ENCODE measurements at regions not wholly inside any gene's neighbourhood (a gene's known extent, or its start where the extent isn't known, plus 50 kb on each side); places are given as distances from the start of the nearest gene placed in this dataset.
"Not testable (repeated sequence)": the region's sequence is repeated elsewhere in the genome, so short reads cannot be mapped to it uniquely, and the experiment has no call there.

DNA sequence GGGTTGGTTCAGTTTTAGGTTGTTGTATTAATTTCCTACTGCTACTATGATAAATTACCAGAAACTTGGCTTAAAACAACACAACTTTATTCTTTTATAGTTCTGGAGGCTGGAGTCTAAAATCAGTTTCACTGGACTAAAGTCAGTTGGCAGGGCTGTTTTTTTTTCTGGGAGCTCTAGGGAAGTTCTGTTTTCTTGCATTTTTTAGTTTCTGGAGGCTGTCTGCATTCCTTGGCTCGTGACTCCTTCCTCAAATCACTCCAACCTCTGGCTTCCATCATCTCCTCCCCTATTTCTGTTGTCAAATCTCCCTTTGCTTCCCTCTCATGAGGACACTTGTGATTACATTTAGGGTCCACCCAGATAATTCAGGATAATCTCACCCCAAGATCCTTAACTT lies 51.3 kb upstream of the SUB1 start:
- H3K4me1 ChIP-seq (ENCODE audit: insufficient read depth, low read length) = peaks cover 52% of the 10 kb centered on the region
- no peaks in the 10 kb centered on the region for H3K9me3 ChIP-seq (ENCODE audit: low read depth, low read length)

DNA sequence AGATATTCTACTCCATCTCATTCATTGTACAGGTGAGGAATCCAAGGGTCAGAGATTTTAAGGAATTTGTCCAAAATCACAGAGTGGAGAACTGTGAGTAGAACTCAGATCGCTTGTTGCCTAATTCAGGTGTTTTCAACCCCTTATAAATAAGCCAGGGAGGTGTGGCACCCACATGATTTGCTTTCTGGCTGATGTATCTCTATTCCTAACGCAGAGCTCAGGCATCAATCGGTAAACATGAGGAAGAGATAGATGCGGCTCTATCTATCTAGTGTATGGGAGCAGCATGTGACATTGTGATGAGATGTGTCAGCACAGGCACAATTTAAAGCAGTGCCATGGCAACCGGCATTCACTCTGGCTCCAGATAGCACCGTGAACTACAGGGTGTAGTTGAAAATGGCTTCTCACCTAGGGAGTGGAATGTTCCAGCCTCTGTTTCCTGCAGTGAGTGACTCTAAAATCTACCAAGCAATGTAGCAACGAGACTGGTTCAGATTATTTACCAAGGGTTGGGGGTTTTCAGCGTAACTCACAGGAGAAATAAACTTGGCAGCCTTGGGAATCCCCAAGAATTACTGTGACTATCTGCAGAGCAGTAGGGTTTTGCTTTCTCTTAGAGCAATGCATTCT lies 53.4 kb upstream of the SUB1 start:
- Histone ChIP-seq H3K4me1 (ENCODE audit: insufficient read depth, low read length) (peaks cover 35% of the 10 kb centered on the region), H3K27me3 (ENCODE audit: insufficient read depth, low read length) (no peaks in the 10 kb centered on the region), H3K4me3 (ENCODE audit: low read length) (peak overlapping the region; percentile 35), H3K9me3 (ENCODE audit: low read depth, low read length) (no peaks in the 10 kb centered on the region)

More for the DNA sequence above, 51.3 kb upstream of the SUB1 start:
- Histone ChIP-seq H3K4me3 (ENCODE audit: low read length) (no peak overlapping the region), H3K27me3 (ENCODE audit: insufficient read depth, low read length) (no peaks in the 10 kb centered on the region)

DNA sequence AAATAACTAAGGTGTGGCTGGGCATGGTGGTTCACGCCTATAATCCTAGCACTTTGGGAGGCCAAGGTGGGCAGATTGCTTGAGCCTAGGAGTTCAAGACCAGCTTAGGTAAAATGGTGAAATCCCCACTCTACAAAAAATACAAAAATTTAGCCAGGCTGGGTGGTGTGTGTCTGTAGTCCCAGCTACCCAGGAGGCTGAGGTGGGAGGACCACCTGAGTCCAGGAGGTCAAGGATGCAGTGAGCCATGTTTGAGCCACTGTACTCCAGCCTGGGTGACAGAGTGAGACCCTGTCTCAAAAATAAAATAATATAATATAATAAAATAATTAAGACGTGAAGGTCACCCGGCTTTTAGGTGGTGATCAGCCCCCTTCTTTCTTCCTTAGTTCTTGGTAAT lies 58.0 kb upstream of the SUB1 start:
- not testable (repeated sequence) for H3K9me3 ChIP-seq (ENCODE audit: low read depth, low read length); H3K4me3 ChIP-seq (ENCODE audit: low read length)

DNA sequence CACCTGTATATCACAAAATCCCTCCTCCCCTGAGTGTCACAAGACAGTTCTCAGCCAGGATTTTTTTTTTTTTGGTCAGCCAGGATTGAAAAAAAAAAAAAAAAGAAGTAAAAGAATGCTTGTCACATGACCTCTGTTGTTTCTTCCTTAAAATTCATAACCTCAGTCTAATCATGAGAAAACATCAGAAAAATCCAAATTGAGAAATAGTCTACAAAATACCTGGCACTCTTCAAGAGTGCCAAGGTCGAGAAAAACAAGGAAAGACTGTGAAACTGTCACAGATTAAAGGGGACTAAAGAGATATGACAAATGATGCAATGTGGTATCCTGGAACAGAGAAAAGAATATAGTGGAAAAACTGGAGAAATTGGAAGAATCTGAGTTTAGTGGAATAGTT lies 58.5 kb upstream of the SUB1 start:
- H3K4me1 ChIP-seq (ENCODE audit: insufficient read depth, low read length) = peaks cover 35% of the 10 kb centered on the region
- no peaks in the 10 kb centered on the region for H3K9me3 ChIP-seq (ENCODE audit: low read depth, low read length)
- H3K4me3 ChIP-seq (ENCODE audit: low read length) = no peak overlapping the region
- no peaks in the 10 kb centered on the region for H3K27me3 ChIP-seq (ENCODE audit: insufficient read depth, low read length)

More for the DNA sequence above, 58.0 kb upstream of the SUB1 start:
- H3K27me3 ChIP-seq (ENCODE audit: insufficient read depth, low read length) = not testable (repeated sequence)
- peaks cover 36% of the 10 kb centered on the region for H3K4me1 ChIP-seq (ENCODE audit: insufficient read depth, low read length)

DNA sequence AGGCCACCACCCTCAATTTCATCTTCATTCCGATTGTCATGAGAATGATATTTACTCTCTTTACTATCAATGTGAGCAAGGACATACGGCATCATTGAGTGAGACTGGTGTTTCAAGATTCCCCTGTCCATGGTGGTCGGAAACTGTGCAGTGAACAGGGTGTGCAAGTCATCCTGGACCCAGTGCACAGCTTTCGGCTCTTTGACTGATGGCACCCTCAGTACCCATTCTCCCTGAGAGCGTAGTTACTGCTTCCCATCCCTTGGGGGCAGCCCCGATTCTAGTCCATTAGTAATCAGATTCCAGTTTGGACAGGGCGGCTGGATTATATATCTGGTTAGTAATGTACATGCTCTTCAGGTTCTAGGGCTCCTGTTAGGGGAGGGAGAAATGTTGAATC lies 61.7 kb upstream of the SUB1 start:
- Histone ChIP-seq H3K4me1 (ENCODE audit: insufficient read depth, low read length) (peaks cover 42% of the 10 kb centered on the region), H3K27me3 (ENCODE audit: insufficient read depth, low read length) (no peaks in the 10 kb centered on the region), H3K9me3 (ENCODE audit: low read depth, low read length) (no peaks in the 10 kb centered on the region), H3K4me3 (ENCODE audit: low read length) (no peak overlapping the region)

DNA sequence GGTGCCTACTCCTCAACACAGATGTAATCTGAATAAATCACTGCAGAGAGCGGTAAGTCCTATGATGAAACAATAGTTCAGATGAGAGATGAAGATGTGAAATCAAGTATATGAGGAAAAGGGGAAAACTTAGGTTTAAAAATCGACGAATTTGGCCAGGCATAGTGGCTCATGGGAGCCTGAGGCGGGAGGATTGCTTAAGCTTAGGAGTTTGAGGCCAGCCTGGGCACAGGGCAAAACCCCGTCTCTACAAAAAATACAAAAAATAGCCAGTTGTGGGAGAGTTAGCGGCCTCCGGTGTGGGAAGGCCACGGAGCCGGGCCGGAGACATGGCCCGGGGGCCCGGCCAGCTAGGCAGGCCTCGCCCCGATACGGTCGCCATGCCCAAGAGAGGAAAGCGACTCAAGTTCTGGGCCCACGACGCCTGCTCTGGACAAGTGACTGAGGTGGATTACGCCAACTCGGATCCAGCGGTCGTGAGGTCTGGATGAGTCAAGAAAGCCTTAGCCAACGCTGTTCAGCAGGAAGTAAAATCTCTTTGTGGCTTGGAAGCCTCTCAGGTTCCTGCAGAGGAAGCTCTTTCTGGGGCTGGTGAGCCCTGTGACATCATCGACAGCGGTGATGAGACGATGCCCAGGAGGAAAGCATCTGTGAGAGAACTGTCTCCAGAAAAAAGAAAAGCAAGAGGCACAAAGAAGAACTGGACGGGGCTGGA lies 62.8 kb upstream of the SUB1 start:
- peaks cover under 1% of the 10 kb centered on the region for H3K27me3 ChIP-seq (ENCODE audit: insufficient read depth, low read length)
- H3K4me1 ChIP-seq (ENCODE audit: insufficient read depth, low read length) = peaks cover 42% of the 10 kb centered on the region
- H3K9me3 ChIP-seq (ENCODE audit: low read depth, low read length) = no peaks in the 10 kb centered on the region
- H3K4me3 ChIP-seq (ENCODE audit: low read length) = no peak overlapping the region

DNA sequence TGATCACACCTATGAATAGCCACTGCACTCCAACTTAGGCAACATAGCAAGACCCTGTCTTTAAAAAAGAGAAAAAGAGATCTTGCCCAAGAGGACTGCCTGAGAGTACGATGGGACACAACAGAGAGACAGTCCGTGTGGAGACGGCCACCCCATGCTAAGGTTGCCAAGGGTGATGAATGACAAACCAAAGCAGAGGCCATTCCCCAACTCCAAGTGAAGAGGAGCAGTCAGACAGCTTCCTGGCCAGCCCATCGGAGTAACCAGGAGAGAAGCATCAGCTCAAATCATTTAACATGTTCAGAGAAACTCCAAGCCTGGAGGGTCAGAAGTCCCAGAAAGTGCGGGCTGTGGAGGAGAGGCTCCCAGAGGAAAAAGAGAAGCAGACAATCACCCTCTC lies 63.9 kb upstream of the SUB1 start:
- Histone ChIP-seq H3K27me3 (ENCODE audit: insufficient read depth, low read length) (peaks cover 2% of the 10 kb centered on the region), H3K4me1 (ENCODE audit: insufficient read depth, low read length) (peaks cover 36% of the 10 kb centered on the region), H3K9me3 (ENCODE audit: low read depth, low read length) (no peaks in the 10 kb centered on the region), H3K4me3 (ENCODE audit: low read length) (no peak overlapping the region)

DNA sequence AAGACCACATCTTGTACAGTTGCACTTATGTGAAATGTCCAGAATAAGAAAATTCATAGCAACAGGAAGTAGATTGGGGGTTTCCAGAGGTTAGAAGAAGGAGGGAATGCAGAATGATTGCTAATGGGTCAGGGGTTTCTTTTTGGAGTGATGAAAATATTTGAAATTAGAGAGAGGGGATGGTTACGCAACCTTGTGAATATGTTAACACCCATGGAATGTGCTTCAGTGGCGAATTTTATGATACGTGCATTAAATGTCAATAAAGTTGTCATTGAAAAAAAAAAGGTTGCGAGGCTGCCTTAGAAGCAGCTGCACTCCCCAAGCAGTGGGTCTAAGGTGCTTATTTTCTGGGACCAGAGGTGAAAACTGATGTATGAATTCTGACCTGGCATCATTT lies 64.4 kb upstream of the SUB1 start:
- H3K27me3 ChIP-seq (ENCODE audit: insufficient read depth, low read length) = peaks cover 2% of the 10 kb centered on the region
- H3K4me3 ChIP-seq (ENCODE audit: low read length) = no peak overlapping the region
- peaks cover 36% of the 10 kb centered on the region for H3K4me1 ChIP-seq (ENCODE audit: insufficient read depth, low read length)
- no peaks in the 10 kb centered on the region for H3K9me3 ChIP-seq (ENCODE audit: low read depth, low read length)

DNA sequence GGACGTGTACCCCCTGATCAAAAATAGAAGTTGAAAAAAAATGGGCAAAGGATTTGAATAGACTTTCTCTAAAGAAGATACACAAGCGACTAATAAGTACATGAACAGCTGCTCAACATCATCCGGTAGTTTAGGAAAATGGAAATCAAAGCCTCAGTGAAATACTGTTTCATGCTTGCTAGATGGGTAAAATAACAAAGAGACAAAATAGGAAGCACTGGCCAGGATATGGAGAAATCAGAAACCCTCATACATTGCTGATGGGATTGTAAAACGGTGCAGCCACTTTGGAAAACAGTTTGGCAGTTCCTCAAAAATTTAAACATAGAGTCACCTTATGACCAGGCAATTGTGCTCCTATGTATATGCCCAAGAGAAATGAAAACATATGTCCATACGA lies 65.0 kb upstream of the SUB1 start:
- H3K4me3 ChIP-seq (ENCODE audit: low read length) = no peak overlapping the region
- peaks cover 36% of the 10 kb centered on the region for H3K4me1 ChIP-seq (ENCODE audit: insufficient read depth, low read length)
- H3K27me3 ChIP-seq (ENCODE audit: insufficient read depth, low read length) = peaks cover 2% of the 10 kb centered on the region
- H3K9me3 ChIP-seq (ENCODE audit: low read depth, low read length) = no peaks in the 10 kb centered on the region

DNA sequence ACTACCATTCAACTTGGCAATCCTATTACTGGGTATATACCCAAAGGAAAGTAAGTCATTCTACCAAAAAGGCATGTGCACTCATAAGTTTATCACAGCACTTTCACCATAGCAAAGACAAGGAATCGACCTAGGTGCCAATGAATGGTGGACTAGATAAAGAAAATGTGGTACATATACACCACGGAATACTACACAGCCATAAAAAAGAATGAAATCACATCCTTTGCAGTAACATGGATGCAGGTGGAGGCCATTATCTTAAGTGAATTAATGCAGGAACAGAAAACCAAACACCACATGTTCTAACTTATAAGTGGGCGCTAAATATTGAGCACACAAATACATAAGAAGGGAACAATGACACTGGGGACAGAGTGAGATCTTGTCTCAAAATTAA lies 65.8 kb upstream of the SUB1 start:
- no peaks in the 10 kb centered on the region for H3K9me3 ChIP-seq (ENCODE audit: low read depth, low read length)
- peaks cover 2% of the 10 kb centered on the region for H3K27me3 ChIP-seq (ENCODE audit: insufficient read depth, low read length)
- peaks cover 36% of the 10 kb centered on the region for H3K4me1 ChIP-seq (ENCODE audit: insufficient read depth, low read length)
- no peak overlapping the region for H3K4me3 ChIP-seq (ENCODE audit: low read length)

DNA sequence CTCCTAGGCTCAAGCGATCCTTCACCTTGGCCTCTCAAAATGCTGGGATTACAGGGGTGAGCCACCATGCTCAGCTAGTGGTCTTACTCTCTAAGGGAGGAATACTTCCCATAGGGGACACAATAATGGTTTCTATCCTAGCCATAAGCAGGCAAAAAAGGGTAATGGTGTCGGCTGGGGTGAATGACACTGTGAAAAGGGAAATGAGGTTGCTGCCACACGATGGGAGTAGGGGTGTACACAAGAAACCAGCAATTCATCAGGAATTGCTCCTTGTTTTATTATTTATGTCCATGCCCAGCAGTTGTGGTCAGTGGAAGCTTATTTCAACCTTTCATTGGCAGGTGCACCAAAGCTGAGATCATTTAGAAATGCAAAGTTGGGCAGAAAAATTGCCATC lies 70.3 kb upstream of the ZFR start:
- H3K4me1 ChIP-seq (ENCODE audit: insufficient read depth, low read length) = peaks cover 4% of the 10 kb centered on the region
- H3K4me3 ChIP-seq (ENCODE audit: low read length) = no peak overlapping the region
- H3K27me3 ChIP-seq (ENCODE audit: insufficient read depth, low read length) = peaks cover 2% of the 10 kb centered on the region
- H3K9me3 ChIP-seq (ENCODE audit: low read depth, low read length) = no peaks in the 10 kb centered on the region

DNA sequence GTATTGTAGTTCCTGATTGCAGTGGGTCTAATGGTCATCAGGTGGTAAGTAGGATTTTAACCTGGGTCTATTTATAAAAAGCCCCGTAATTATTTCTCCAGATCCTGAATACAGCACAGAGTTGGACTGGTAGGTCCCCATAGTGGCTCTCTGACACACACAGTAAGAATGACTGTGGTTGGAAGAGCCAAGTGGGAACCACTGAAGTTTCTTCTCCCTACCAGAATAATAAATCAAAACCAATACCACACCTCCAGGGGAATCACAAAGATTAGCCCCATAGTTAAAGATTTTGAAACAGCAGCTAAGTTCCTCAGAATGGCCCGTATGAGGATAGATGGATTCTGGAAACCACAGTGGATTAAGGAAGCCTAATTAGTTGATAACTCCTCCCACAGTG lies 68.4 kb upstream of the ZFR start:
- no peak overlapping the region for H3K4me3 ChIP-seq (ENCODE audit: low read length)
- H3K27me3 ChIP-seq (ENCODE audit: insufficient read depth, low read length) = peaks cover 2% of the 10 kb centered on the region

DNA sequence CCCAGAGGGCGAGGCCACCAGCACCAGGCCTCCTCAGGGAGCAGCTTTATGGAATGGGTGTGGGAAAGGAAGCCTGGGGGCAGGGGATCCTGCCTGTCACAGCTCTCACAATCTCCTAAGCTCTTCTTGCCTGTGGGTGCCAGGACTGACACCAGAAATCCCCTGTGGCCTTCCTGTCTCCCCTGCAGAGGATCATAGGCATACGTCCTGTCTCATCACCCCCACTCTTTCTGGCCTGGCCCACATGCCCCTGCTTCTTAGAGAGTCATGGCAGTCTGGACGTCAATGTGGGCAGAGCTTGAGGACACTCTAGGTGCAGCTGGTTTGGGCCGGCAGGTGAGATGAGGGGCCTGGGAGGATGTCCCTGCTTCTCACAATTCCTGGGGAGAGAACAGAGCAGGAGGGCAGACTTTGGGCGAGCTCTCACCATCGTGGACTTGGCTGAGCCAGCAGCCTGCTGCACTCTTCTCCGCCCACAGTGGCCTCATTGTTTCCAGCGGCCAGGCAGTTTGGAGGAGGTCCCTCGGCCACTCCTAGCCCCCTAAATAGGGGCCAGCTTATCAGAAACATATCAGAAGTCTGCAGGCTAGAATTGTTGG lies 67.3 kb upstream of the ZFR start:
- Histone ChIP-seq H3K4me1 (ENCODE audit: insufficient read depth, low read length) (peaks cover 21% of the 10 kb centered on the region), H3K4me3 (ENCODE audit: low read length) (no peak overlapping the region)

More for the DNA sequence above, 68.4 kb upstream of the ZFR start:
- Histone ChIP-seq H3K4me1 (ENCODE audit: insufficient read depth, low read length) (peaks cover 21% of the 10 kb centered on the region), H3K9me3 (ENCODE audit: low read depth, low read length) (no peaks in the 10 kb centered on the region)

DNA sequence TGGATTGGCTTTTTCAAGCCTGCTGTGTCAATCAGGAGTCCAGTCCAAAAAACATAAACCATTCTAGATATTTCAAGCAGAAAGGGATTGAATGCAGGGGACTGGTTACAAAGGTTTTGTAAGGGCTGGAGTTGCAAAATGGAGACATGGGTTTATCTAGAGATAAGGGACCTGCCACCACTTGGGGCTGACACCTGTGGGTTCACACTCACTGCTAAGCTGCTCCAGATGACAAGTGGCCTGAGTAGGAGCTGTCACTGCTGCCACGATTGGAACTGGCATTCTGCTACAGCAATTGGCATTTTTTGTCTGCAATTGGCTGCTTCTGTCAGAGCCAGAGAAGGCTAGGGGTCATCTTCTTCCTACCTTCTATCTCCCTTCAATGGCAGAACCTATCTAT lies 66.3 kb upstream of the ZFR start:
- H3K4me3 ChIP-seq (ENCODE audit: low read length) = no peak overlapping the region

More for the DNA sequence above, 67.3 kb upstream of the ZFR start:
- Histone ChIP-seq H3K27me3 (ENCODE audit: insufficient read depth, low read length) (no peaks in the 10 kb centered on the region), H3K9me3 (ENCODE audit: low read depth, low read length) (no peaks in the 10 kb centered on the region)

DNA sequence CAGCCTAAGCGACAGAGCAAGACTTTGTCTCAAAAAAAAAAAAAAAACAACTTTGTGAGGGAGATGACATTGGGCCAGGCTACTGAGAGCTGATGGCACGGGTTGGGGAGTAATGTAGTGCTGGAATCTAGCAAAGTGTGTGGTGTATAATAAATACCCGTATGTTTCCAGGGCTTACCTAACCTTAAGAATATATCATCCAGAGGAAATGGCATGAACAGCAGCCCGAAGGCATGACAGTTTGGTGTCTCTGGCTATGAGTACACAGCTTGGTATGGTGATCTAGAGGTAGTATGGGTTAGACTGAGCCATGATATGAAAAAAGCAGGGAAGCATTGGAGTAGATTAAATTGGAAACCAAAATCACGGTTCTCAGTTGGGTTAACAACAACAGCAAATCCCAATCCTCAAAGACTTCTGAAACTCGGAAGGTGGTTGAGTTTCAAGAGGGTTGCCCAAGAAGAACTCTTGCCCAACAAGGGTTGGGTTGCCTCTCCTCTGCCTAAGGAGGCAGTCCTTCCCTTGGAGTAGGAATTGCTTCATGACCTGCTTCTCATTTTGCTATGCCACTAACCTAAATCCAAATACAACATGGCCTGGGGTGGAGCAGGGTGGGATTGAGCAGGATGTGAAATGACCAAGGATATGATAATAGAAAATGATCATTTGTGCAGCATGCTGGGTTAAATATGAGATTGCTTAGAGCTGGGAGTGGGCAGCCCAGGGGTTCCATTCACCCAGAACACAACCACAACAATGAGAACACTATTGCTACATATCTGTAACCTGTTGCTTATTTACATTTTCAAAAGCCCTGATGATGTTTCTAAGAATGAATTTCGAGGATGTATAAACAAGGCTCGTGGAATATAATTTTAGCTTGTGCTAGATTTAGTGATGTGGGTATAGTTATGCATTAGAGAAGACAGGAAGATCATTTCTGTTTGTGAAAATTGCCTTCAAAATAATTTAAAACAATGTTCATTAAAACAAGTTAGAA lies 64.6 kb upstream of the ZFR start:
- Histone ChIP-seq H3K9me3 (ENCODE audit: low read depth, low read length) (no peaks in the 10 kb centered on the region), H3K4me1 (ENCODE audit: insufficient read depth, low read length) (peaks cover 40% of the 10 kb centered on the region), H3K4me3 (ENCODE audit: low read length) (no peak overlapping the region), H3K27me3 (ENCODE audit: insufficient read depth, low read length) (peaks cover 5% of the 10 kb centered on the region)

More for the DNA sequence above, 66.3 kb upstream of the ZFR start:
- no peaks in the 10 kb centered on the region for H3K27me3 ChIP-seq (ENCODE audit: insufficient read depth, low read length)
- no peaks in the 10 kb centered on the region for H3K9me3 ChIP-seq (ENCODE audit: low read depth, low read length)
- H3K4me1 ChIP-seq (ENCODE audit: insufficient read depth, low read length) = peaks cover 22% of the 10 kb centered on the region

Measured in mononuclear cell (primary cell).